Body of pancreas (tissue), 4 donors: ENCODE measurements at regions not wholly inside any gene's neighbourhood (a gene's known extent, or its start where the extent isn't known, plus 50 kb on each side); places are given as distances from the start of the nearest gene placed in this dataset.

ENCODE experiments used
- CTCF ChIP-seq, 7 experiments: fragments of 450-650 bp in 4 of 7; fragments of 200-600 bp in 3 of 7; sonication (generic) in 3 of 7; IDR thresholded peaks; one replicate each; pipeline ENCODE4 v1.5.1; 2016 to 2019; ENCODE audit warnings: antibody characterized with exemption in 7 of 7
- POLR2A ChIP-seq, 3 donors: fragments of 450-650 bp; IDR thresholded peaks; one replicate each; pipeline ENCODE4 v1.6.1; 2016; ENCODE audit warnings: antibody characterized with exemption in 3 of 3, mild to moderate bottlenecking in 2 of 3

GRCh38 chr4:41832961-41833360 lies 84.4 kb upstream of the PHOX2B start:
- TF ChIP-seq CTCF (IDR thresholded peaks at IDR 0.05) (no peak), POLR2A (IDR thresholded peaks at IDR 0.05) (no peak)
